ENCODE measurements at regions not wholly inside any gene's neighbourhood (a gene's known extent, or its start where the extent isn't known, plus 50 kb on each side); places are given as distances from the start of the nearest gene placed in this dataset.
"Not testable (repeated sequence)": the region's sequence is repeated elsewhere in the genome, so short reads cannot be mapped to it uniquely, and the experiment has no call there.

DNA sequence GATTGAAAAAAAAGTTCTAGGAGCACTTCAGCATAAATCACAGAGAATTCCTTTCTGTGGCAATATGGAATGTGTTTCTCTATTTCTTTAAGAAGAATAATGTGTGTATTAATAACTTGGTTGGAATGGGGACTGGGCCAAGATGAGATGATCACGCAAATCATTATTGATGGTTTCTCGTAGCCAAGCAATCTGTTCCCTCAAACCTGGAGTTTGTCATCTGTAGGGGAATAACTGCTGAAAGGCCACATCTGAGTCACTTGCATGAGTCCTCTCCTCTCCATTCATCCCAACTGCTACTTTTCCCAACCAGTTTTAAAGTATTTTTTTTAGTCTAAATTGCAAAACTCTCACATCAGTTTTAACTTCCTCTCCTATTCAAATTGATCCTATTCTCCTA is 480.4 kb downstream of the PLPP3 start:
- ChIA-PET CTCF (no interaction called here), POLR2A (no interaction called here)
- Histone ChIP-seq H3K9me3 (ENCODE audit: control extremely low read depth in 1 of 5, control insufficient read depth in 4 of 5, insufficient read depth in 2 of 5, low read depth in 1 of 5, low read length in 4 of 5) (peaks cover 0 to under 1% (median 0%) of the 10 kb centered on the region in 5 experiments), H3K27ac (ENCODE audit: insufficient read depth in 1 of 2, low read depth in 1 of 2, low read length in 2 of 2, poor library complexity in 1 of 2, severe bottlenecking in 2 of 2) (no peak overlapping the region), H3K36me3 (ENCODE audit: control insufficient read depth in 4 of 4, insufficient read depth in 4 of 4, low read length in 3 of 4) (no peaks in the 10 kb centered on the region), H3K27me3 (replicated peaks in 2 of 5; ENCODE audit: control insufficient read depth in 4 of 5, insufficient read depth in 5 of 5, low read length in 4 of 5) (no peaks in the 10 kb centered on the region), H3K4me1 (ENCODE audit: control extremely low read depth in 1 of 4, control insufficient read depth in 4 of 4, insufficient read depth in 4 of 4, low read length in 3 of 4) (no peaks in the 10 kb centered on the region), H3K4me3 (ENCODE audit: control insufficient read depth in 1 of 7, extremely low read depth in 1 of 7, insufficient read depth in 4 of 7, low read depth in 2 of 7, low read length in 6 of 7) (no peak overlapping the region)
- DNase-seq, result no peak
- 100% methylated on average over 2 of the region's 2 CpGs for WGBS (ENCODE audit: insufficient coverage)

DNA sequence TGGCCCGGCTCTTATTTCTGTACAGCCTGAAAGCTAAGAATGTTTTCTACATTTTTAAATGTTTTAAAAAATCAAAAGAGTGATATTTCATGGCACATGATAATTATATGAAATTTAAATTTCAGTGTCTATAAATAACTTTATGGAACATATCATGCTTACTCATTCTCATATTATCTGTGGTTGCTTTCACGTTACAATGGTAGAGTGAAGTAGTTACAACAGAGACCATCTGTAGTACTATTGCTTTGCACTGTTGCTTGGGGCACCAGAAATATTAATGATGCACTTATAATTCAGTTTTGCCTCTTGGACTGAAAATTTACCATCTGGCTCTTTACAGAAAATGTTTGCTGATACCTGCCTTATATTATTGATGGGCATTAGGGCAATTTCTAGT is 481.6 kb downstream of the PLPP3 start:
- WGBS (ENCODE audit: insufficient coverage), result no CpG with 5 or more reads among the region's 2 CpGs
- ChIA-PET POLR2A (no interaction called here), CTCF (no interaction called here)
- no peak overlapping the region for H3K27ac ChIP-seq (ENCODE audit: insufficient read depth in 1 of 2, low read depth in 1 of 2, low read length in 2 of 2, poor library complexity in 1 of 2, severe bottlenecking in 2 of 2)
- no peaks in the 10 kb centered on the region for H3K9me3 ChIP-seq (ENCODE audit: control extremely low read depth in 1 of 5, control insufficient read depth in 4 of 5, insufficient read depth in 2 of 5, low read depth in 1 of 5, low read length in 4 of 5)
- H3K36me3 ChIP-seq (ENCODE audit: control insufficient read depth in 4 of 4, insufficient read depth in 4 of 4, low read length in 3 of 4), result no peaks in the 10 kb centered on the region
- no peak for DNase-seq
- no peaks in the 10 kb centered on the region for H3K27me3 ChIP-seq (replicated peaks in 2 of 5; ENCODE audit: control insufficient read depth in 4 of 5, insufficient read depth in 5 of 5, low read length in 4 of 5)
- H3K4me3 ChIP-seq (ENCODE audit: control insufficient read depth in 1 of 7, extremely low read depth in 1 of 7, insufficient read depth in 4 of 7, low read depth in 2 of 7, low read length in 6 of 7), result no peak overlapping the region
- H3K4me1 ChIP-seq (ENCODE audit: control extremely low read depth in 1 of 4, control insufficient read depth in 4 of 4, insufficient read depth in 4 of 4, low read length in 3 of 4), result no peaks in the 10 kb centered on the region

DNA sequence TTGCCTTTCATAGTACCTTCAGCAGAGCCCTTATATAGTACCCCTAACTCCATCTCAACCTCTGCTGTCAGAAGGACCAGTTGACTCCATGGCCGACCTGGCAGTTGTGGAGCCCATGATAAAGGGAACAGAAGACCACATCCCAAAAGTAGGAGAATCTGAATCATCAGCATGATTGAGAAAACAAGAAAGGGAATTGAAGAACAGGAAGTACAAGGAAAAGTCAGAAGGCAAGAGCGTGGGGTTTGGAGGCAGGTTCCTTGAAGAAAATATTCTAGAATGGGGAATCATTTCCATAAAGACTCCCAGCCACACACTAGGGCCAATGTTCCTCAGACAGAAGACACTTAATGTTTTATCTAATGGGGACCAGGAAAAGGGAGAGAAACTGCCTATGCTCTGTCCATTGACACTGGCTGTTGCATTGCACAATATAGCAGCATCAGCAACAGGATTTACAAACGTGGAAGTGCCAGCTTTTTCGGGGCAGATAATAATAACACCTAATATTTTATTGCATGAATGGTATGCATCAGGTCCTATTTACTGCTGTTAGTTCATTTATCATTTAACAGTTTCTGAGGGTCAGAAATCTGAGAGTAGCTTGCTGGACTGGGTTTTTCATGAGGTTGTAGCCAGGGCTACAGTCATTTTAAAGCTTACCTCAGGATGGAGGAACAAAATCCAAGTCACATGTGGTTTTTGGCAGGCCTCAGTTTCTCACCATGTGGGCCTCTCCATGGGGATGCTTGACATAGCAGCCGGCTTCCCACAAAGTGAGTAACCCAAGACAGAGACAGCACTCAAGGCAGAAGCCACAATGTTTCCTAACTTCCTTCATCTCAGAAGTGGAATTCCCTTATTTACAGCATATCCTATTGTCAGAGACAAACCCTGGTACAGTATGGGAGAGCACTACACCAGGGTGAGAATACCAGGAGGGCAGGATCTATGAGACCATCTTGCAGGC is 483.4 kb downstream of the PLPP3 start:
- H3K9me3 ChIP-seq (ENCODE audit: control extremely low read depth in 1 of 5, control insufficient read depth in 4 of 5, insufficient read depth in 2 of 5, low read depth in 1 of 5, low read length in 4 of 5), result no peaks in the 10 kb centered on the region
- ChIA-PET CTCF (no interaction called here), POLR2A (no interaction called here)
- no peak for DNase-seq
- H3K4me3 ChIP-seq (ENCODE audit: control insufficient read depth in 1 of 7, extremely low read depth in 1 of 7, insufficient read depth in 4 of 7, low read depth in 2 of 7, low read length in 6 of 7), result no peak overlapping the region
- no peaks in the 10 kb centered on the region for H3K4me1 ChIP-seq (ENCODE audit: control extremely low read depth in 1 of 4, control insufficient read depth in 4 of 4, insufficient read depth in 4 of 4, low read length in 3 of 4)
- no peak overlapping the region for H3K27ac ChIP-seq (ENCODE audit: insufficient read depth in 1 of 2, low read depth in 1 of 2, low read length in 2 of 2, poor library complexity in 1 of 2, severe bottlenecking in 2 of 2)
- WGBS (ENCODE audit: insufficient coverage), result 92% methylated on average over 2 of the region's 5 CpGs
- no peaks in the 10 kb centered on the region for H3K36me3 ChIP-seq (ENCODE audit: control insufficient read depth in 4 of 4, insufficient read depth in 4 of 4, low read length in 3 of 4)
- H3K27me3 ChIP-seq (replicated peaks in 2 of 5; ENCODE audit: control insufficient read depth in 4 of 5, insufficient read depth in 5 of 5, low read length in 4 of 5), result no peaks in the 10 kb centered on the region

DNA sequence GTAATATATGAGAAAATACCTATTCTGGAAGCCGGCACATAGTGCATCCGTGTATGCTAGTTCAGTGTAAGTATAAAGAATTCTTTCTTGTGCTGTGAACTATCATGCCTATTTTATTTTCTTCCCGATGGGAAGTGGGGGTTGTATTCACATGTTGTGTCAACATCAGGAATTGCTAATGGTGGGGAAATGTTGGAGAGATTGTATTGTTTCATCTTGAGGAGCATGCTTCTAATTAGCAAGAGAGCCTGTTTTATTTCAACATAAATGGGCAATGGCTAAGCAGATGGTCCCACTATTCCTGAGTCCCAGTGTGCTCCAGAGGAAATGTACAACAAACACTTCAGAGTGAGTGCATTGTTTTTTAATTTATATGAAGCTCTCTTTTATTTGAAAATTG is 485.2 kb downstream of the PLPP3 start:
- H3K9me3 ChIP-seq (ENCODE audit: control extremely low read depth in 1 of 5, control insufficient read depth in 4 of 5, insufficient read depth in 2 of 5, low read depth in 1 of 5, low read length in 4 of 5), result peaks cover 0 to 3% (median 0%) of the 10 kb centered on the region in 5 experiments
- H3K4me3 ChIP-seq (ENCODE audit: control insufficient read depth in 1 of 7, extremely low read depth in 1 of 7, insufficient read depth in 4 of 7, low read depth in 2 of 7, low read length in 6 of 7), result no peak overlapping the region
- H3K27me3 ChIP-seq (replicated peaks in 2 of 5; ENCODE audit: control insufficient read depth in 4 of 5, insufficient read depth in 5 of 5, low read length in 4 of 5), result no peaks in the 10 kb centered on the region
- no peaks in the 10 kb centered on the region for H3K4me1 ChIP-seq (ENCODE audit: control extremely low read depth in 1 of 4, control insufficient read depth in 4 of 4, insufficient read depth in 4 of 4, low read length in 3 of 4)
- POLR2A ChIA-PET, result no interaction called here
- DNase-seq, result no peak
- CTCF ChIA-PET, result no interaction called here
- no peaks in the 10 kb centered on the region for H3K36me3 ChIP-seq (ENCODE audit: control insufficient read depth in 4 of 4, insufficient read depth in 4 of 4, low read length in 3 of 4)
- no peak overlapping the region for H3K27ac ChIP-seq (ENCODE audit: insufficient read depth in 1 of 2, low read depth in 1 of 2, low read length in 2 of 2, poor library complexity in 1 of 2, severe bottlenecking in 2 of 2)
- 96% methylated on average over 2 of the region's 3 CpGs for WGBS (ENCODE audit: insufficient coverage)

DNA sequence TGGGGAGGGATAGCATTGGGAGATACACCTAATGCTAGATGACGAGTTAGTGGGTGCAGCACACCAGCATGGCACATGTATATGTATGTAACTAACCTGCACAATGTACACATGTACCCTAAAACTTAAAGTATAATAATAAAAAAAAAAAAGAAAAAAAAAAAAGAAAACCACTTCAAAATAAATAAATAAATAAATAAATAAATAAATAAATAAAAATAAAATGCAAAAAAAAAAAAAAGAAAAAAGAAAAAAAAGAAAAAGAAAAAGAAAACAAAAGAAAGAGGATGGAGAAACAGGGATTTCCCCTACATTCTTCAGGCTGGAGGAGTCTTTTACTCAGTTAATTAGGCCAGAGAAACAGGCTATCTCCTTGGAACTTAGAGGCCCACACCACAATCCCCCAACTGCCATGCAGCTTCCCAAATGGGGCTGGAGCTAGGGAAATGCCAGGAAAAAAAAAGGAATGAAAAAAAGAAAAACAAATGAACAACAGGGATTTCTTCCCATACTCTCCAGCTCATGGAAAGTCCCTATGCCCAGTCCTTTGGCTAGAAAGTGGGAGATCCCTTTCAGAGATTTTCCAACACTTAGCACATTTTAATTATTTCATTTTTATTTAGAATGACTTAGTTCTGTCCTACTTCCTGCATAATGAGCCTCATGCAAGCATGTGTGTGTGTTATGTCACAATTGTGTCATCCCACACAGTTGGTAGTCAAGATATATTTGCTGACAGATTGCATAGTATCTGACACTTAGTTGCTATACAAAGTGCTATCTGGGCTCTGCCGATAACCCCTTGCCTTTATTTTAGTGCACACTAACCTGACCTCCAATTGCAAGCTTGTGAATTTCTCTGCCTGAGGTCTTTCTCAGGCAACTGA is 486.4 kb downstream of the PLPP3 start:
- no peak for DNase-seq
- Histone ChIP-seq H3K36me3 (ENCODE audit: control insufficient read depth in 4 of 4, insufficient read depth in 4 of 4, low read length in 3 of 4) (no peaks in the 10 kb centered on the region), H3K4me3 (ENCODE audit: control insufficient read depth in 1 of 7, extremely low read depth in 1 of 7, insufficient read depth in 4 of 7, low read depth in 2 of 7, low read length in 6 of 7) (no peak overlapping the region), H3K27me3 (replicated peaks in 2 of 5; ENCODE audit: control insufficient read depth in 4 of 5, insufficient read depth in 5 of 5, low read length in 4 of 5) (no peaks in the 10 kb centered on the region), H3K4me1 (ENCODE audit: control extremely low read depth in 1 of 4, control insufficient read depth in 4 of 4, insufficient read depth in 4 of 4, low read length in 3 of 4) (no peaks in the 10 kb centered on the region), H3K9me3 (ENCODE audit: control extremely low read depth in 1 of 5, control insufficient read depth in 4 of 5, insufficient read depth in 2 of 5, low read depth in 1 of 5, low read length in 4 of 5) (peaks cover 0 to 7% (median 4%) of the 10 kb centered on the region in 5 experiments), H3K27ac (ENCODE audit: insufficient read depth in 1 of 2, low read depth in 1 of 2, low read length in 2 of 2, poor library complexity in 1 of 2, severe bottlenecking in 2 of 2) (no peak overlapping the region)
- CTCF ChIA-PET, result no interaction called here
- 90% methylated on average over 1 of the region's 2 CpGs for WGBS (ENCODE audit: insufficient coverage)
- POLR2A ChIA-PET, result no interaction called here

DNA sequence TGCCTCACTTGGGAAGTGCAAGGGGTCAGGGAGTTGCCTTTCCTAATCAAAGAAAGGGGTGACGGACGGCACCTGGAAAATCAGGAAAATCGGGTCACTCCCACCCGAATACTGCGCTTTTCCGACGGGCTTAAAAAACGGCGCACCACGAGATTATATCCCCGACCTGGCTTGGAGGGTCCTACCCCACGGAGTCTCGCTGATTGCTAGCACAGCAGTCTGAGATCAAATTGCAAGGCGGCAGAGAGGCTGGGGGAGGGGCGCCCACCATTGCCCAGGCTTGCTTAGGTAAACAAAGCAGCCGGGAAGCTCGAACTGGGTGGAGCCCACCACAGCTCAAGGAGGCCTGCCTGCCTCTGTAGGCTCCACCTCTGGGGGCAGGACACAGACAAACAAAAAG is 489.5 kb downstream of the PLPP3 start:
- H3K9me3 ChIP-seq (ENCODE audit: control extremely low read depth in 1 of 5, control insufficient read depth in 4 of 5, insufficient read depth in 2 of 5, low read depth in 1 of 5, low read length in 4 of 5); DNase-seq; CTCF ChIA-PET; POLR2A ChIA-PET; H3K27me3 ChIP-seq (replicated peaks in 2 of 5; ENCODE audit: control insufficient read depth in 4 of 5, insufficient read depth in 5 of 5, low read length in 4 of 5); H3K4me3 ChIP-seq (ENCODE audit: control insufficient read depth in 1 of 7, extremely low read depth in 1 of 7, insufficient read depth in 4 of 7, low read depth in 2 of 7, low read length in 6 of 7); H3K27ac ChIP-seq (ENCODE audit: insufficient read depth in 1 of 2, low read depth in 1 of 2, low read length in 2 of 2, poor library complexity in 1 of 2, severe bottlenecking in 2 of 2); H3K4me1 ChIP-seq (ENCODE audit: control extremely low read depth in 1 of 4, control insufficient read depth in 4 of 4, insufficient read depth in 4 of 4, low read length in 3 of 4); H3K36me3 ChIP-seq (ENCODE audit: control insufficient read depth in 4 of 4, insufficient read depth in 4 of 4, low read length in 3 of 4): not testable (repeated sequence)
- 95% methylated on average over 12 of the region's 17 CpGs for WGBS (ENCODE audit: insufficient coverage)

DNA sequence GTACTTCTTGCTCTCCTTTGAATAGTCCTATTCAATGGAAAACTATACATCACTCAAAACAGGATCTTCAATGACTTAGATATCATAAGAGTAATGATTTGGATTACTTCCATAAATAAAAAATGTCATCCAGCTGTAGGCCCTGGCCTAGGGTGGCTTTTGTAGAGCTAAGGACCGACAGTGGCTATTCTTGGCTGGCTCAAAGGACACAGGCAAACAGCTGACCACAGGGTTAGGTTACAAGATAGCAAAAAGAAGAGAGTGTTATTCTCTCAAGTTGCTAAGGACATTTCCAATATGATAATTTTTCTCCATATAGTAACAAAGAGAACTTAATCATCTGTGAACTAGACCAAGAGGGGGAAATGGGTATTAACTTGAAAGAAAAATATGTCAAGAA is 495.1 kb downstream of the PLPP3 start:
- CTCF ChIA-PET, result no interaction called here
- Histone ChIP-seq H3K4me3 (ENCODE audit: control insufficient read depth in 1 of 7, extremely low read depth in 1 of 7, insufficient read depth in 4 of 7, low read depth in 2 of 7, low read length in 6 of 7) (no peak overlapping the region), H3K27me3 (replicated peaks in 2 of 5; ENCODE audit: control insufficient read depth in 4 of 5, insufficient read depth in 5 of 5, low read length in 4 of 5) (no peaks in the 10 kb centered on the region), H3K9me3 (ENCODE audit: control extremely low read depth in 1 of 5, control insufficient read depth in 4 of 5, insufficient read depth in 2 of 5, low read depth in 1 of 5, low read length in 4 of 5) (peaks cover 0 to 6% (median 4%) of the 10 kb centered on the region in 5 experiments), H3K4me1 (ENCODE audit: control extremely low read depth in 1 of 4, control insufficient read depth in 4 of 4, insufficient read depth in 4 of 4, low read length in 3 of 4) (no peaks in the 10 kb centered on the region), H3K27ac (ENCODE audit: insufficient read depth in 1 of 2, low read depth in 1 of 2, low read length in 2 of 2, poor library complexity in 1 of 2, severe bottlenecking in 2 of 2) (no peak overlapping the region), H3K36me3 (ENCODE audit: control insufficient read depth in 4 of 4, insufficient read depth in 4 of 4, low read length in 3 of 4) (no peaks in the 10 kb centered on the region)
- no peak for DNase-seq
- whole genome bisulfite sequencing (ENCODE audit: insufficient coverage), result no CpG with 5 or more reads among the region's 1 CpG
- POLR2A ChIA-PET, result no interaction called here

All from common myeloid progenitor, CD34-positive (primary cell).